BLaER1 (cell line): ENCODE measurements at regions not wholly inside any gene's neighbourhood (a gene's known extent, or its start where the extent isn't known, plus 50 kb on each side); places are given as distances from the start of the nearest gene placed in this dataset.
A peak's percentile ranks its signal among the peaks of the same experiment; 100 is the strongest.

Experiments used
- H3K27ac ChIP-seq: shearing (Covaris generic); formaldehyde crosslinking; 2 replicates; pipeline ENCODE4 v1.8.1; 2022
- H3K27me3 ChIP-seq: shearing (Covaris generic); formaldehyde crosslinking; 2 replicates; pipeline ENCODE4 v1.8.1; 2022
- H3K36me3 ChIP-seq: shearing (Covaris generic); formaldehyde crosslinking; 2 replicates; pipeline ENCODE4 v1.8.1; 2022
- H3K4me1 ChIP-seq: shearing (Covaris generic); formaldehyde crosslinking; 2 replicates; pipeline ENCODE4 v1.8.1; 2022
- H3K4me2 ChIP-seq: shearing (Covaris generic); formaldehyde crosslinking; 2 replicates; pipeline ENCODE4 v1.8.1; 2022
- H3K4me3 ChIP-seq: shearing (Covaris generic); formaldehyde crosslinking; 2 replicates; pipeline ENCODE4 v1.8.1; 2022
- H3K9ac ChIP-seq: shearing (Covaris generic); formaldehyde crosslinking; 2 replicates; pipeline ENCODE4 v1.8.1; 2022
- H3K9me3 ChIP-seq: shearing (Covaris generic); formaldehyde crosslinking; 2 replicates; pipeline ENCODE4 v1.8.1; 2022
- H4K20me1 ChIP-seq: shearing (Covaris generic); formaldehyde crosslinking; 2 replicates; pipeline ENCODE4 v1.8.1; 2022
- Cebpa-rat ChIP-seq: shearing (Covaris generic); IDR thresholded peaks from 2 replicates; pipeline ENCODE4 v1.8.1; 2022

GRCh38 chr15:85312929-85313331 lies 67.5 kb upstream of the AKAP13 start:
- H3K4me2 ChIP-seq = no peak overlapping the region

GRCh38 chr15:85313339-85313738 lies 67.1 kb upstream of the AKAP13 start:
- no peak for TF ChIP-seq Cebpa-rat
- H3K4me2 ChIP-seq = no peak overlapping the region
- H4K20me1 ChIP-seq = no peaks in the 10 kb centered on the region
- H3K9ac ChIP-seq = no peak overlapping the region
- peaks cover 29% of the 10 kb centered on the region for H3K4me1 ChIP-seq
- H3K9me3 ChIP-seq = peaks cover 4% of the 10 kb centered on the region; the same call in 1 of the 2 replicates
- H3K36me3 ChIP-seq = no peaks in the 10 kb centered on the region
- no peaks in the 10 kb centered on the region for H3K27me3 ChIP-seq
- H3K4me3 ChIP-seq = no peak overlapping the region
- no peak overlapping the region for H3K27ac ChIP-seq

More at GRCh38 chr15:85312929-85313331, 67.5 kb upstream of the AKAP13 start:
- H3K27me3 ChIP-seq = no peaks in the 10 kb centered on the region
- H3K9ac ChIP-seq = no peak overlapping the region
- no peaks in the 10 kb centered on the region for H3K36me3 ChIP-seq
- no peak overlapping the region for H3K27ac ChIP-seq
- no peak for TF ChIP-seq Cebpa-rat
- no peak overlapping the region for H3K4me3 ChIP-seq
- H3K9me3 ChIP-seq = peaks cover 4% of the 10 kb centered on the region; the same call in 1 of the 2 replicates
- H3K4me1 ChIP-seq = peaks cover 25% of the 10 kb centered on the region
- no peaks in the 10 kb centered on the region for H4K20me1 ChIP-seq

DNA sequence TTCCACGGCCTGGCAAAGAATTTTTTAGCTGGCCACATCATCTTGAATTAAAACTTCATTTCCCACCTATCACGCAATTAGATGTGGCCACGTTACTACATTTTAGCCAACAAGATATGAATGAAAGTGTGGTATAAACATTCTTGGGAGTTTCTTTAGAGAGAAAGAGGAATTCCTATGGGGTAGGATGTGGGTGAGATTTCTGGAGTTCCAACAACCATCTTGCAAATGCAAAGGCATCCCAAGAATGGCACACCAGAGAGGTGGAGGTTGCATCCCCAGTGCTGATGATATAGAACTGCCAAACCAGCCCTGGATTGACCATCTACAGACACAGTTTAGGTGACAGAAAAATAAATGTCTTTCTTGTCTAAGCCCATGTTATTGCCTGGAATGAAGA lies 66.3 kb upstream of the AKAP13 start:
- Histone ChIP-seq H3K4me2 (no peak overlapping the region), H3K27me3 (no peaks in the 10 kb centered on the region), H3K4me1 (peaks cover 37% of the 10 kb centered on the region), H3K27ac (no peak overlapping the region), H3K4me3 (no peak overlapping the region), H3K9me3 (peaks cover 4% of the 10 kb centered on the region; the same call in 1 of the 2 replicates), H4K20me1 (no peaks in the 10 kb centered on the region), H3K36me3 (no peaks in the 10 kb centered on the region), H3K9ac (no peak overlapping the region)
- TF ChIP-seq Cebpa-rat = no peak

DNA sequence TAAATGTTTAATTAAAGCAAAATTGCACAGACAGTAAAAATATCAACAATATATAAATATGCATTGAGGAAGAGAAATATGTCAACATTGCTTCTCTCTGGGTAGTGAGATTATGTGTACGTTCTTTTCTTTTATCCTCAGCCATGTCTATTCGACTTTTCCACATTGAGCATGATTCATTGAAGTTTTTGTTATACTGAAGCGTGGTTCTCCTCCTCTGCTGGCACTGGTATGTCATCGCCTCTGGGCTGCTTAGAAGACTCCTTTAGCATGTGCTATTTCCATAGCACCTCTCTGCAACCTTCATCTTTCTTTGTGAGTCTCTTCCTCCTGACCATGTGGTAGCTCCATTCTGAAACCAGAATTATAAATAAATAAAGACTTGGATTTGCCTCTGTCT lies 65.8 kb upstream of the AKAP13 start:
- TF ChIP-seq Cebpa-rat = no peak
- Histone ChIP-seq H4K20me1 (no peaks in the 10 kb centered on the region), H3K27ac (no peak overlapping the region), H3K9me3 (peaks cover 4% of the 10 kb centered on the region; the same call in 1 of the 2 replicates), H3K9ac (no peak overlapping the region), H3K27me3 (no peaks in the 10 kb centered on the region), H3K4me1 (peaks cover 40% of the 10 kb centered on the region), H3K4me2 (no peak overlapping the region), H3K4me3 (no peak overlapping the region), H3K36me3 (no peaks in the 10 kb centered on the region)

DNA sequence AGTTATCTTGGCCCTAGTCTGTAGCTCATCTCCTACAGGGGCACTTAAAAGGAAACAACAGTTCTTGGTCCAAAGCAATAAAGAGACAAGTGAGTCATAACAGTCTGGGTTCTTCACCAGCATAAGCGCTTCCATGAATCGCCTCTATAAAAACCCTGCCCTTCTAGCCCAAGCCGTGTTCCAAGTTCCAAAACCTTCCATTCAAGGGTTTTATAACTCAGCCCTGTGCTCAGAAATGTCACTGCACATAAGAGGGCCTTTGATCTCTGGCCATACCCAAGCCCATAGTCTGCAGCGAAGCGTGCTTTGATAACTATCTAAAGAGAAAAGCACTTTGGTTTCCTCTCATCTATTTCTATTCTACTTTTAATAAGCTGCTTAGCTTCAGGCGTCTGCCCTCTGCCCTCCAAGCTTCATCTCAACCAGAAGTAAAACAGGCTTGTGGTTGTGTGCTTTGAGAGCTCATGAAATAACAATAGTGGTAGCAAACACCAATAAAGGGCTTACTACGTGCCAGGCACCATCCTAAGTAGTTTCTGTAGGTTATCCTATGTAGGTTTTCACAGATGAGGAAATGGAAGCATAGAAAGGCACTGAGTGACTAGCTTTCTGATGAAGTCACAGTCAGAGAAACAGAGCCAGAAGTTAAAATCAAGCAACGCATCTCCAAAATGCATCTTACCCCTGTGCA lies 64.0 kb upstream of the AKAP13 start:
- Histone ChIP-seq H3K27me3 (no peaks in the 10 kb centered on the region), H3K36me3 (no peaks in the 10 kb centered on the region), H4K20me1 (no peaks in the 10 kb centered on the region), H3K9me3 (peaks cover 4% of the 10 kb centered on the region; the same call in 1 of the 2 replicates), H3K9ac (no peak overlapping the region), H3K4me2 (peak overlapping the region; percentile 42), H3K27ac (no peak overlapping the region), H3K4me3 (no peak overlapping the region), H3K4me1 (peaks cover 40% of the 10 kb centered on the region)
- TF ChIP-seq Cebpa-rat = no peak

- peaks cover 40% of the 10 kb centered on the region for H3K4me1 ChIP-seq
- no peaks in the 10 kb centered on the region for H3K36me3 ChIP-seq
- no peak overlapping the region for H3K9ac ChIP-seq
- H3K4me3 ChIP-seq = no peak overlapping the region
- TF ChIP-seq Cebpa-rat = no peak
- H3K4me2 ChIP-seq = peak overlapping the region; percentile 68
- H3K9me3 ChIP-seq = no peaks in the 10 kb centered on the region; the same call in 1 of the 2 replicates
- H4K20me1 ChIP-seq = no peaks in the 10 kb centered on the region
- H3K27me3 ChIP-seq = no peaks in the 10 kb centered on the region
- peak overlapping the region; percentile 45; the same call in 1 of the 2 replicates for H3K27ac ChIP-seq
Measured at GRCh38 chr15:85318048-85318731, 62.2 kb upstream of the AKAP13 start.

DNA sequence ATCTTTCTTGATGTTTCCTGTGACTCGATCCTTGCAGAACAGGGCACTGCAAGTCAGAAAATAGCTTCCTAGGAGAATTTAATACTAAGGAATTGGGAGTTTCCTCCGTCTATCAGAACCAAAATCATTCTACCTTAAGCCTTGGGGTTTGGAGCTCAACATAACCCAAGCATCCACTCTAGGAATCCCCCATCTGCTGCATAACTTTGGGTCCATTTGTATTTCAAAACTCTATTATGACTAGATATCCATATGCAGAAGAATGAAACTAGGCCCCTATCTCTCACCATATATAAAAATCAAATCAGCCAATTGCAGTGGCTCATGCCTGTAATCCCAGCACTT lies 61.7 kb upstream of the AKAP13 start:
- H3K4me3 ChIP-seq = no peak overlapping the region
- peaks cover 41% of the 10 kb centered on the region for H3K4me1 ChIP-seq
- no peaks in the 10 kb centered on the region for H3K27me3 ChIP-seq
- no peaks in the 10 kb centered on the region; the same call in 1 of the 2 replicates for H3K9me3 ChIP-seq
- H3K4me2 ChIP-seq = peak overlapping the region; percentile 68
- TF ChIP-seq Cebpa-rat = no peak
- H3K27ac ChIP-seq = peak overlapping the region; percentile 45; the same call in 1 of the 2 replicates
- H3K9ac ChIP-seq = no peak overlapping the region
- H4K20me1 ChIP-seq = no peaks in the 10 kb centered on the region
- no peaks in the 10 kb centered on the region for H3K36me3 ChIP-seq

DNA sequence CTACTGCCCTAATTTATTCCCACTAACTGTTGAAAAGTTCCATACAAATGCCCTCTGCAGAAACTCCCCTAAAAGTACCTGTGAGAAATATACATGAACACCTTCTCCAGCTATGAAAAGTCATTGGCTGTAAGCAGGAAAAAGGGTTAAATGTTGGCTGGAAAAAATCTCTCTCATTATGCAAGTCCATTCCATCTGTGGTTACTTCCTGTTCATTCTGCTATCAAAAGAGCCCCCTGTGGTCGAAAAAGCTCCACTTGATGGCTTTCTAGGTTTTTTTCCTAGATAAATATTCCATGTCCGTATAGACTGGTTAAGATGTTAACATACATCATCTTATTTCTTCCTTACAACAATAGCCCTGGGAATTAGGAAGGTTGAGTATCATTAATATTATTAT lies 56.2 kb upstream of the AKAP13 start:
- Histone ChIP-seq H3K9me3 (no peaks in the 10 kb centered on the region), H4K20me1 (no peaks in the 10 kb centered on the region), H3K36me3 (no peaks in the 10 kb centered on the region), H3K27ac (no peak overlapping the region), H3K9ac (no peak overlapping the region), H3K4me2 (peak overlapping the region; percentile 15; the same call in 1 of the 2 replicates), H3K4me1 (peaks cover 33% of the 10 kb centered on the region), H3K4me3 (no peak overlapping the region), H3K27me3 (no peaks in the 10 kb centered on the region)
- no peak for TF ChIP-seq Cebpa-rat

DNA sequence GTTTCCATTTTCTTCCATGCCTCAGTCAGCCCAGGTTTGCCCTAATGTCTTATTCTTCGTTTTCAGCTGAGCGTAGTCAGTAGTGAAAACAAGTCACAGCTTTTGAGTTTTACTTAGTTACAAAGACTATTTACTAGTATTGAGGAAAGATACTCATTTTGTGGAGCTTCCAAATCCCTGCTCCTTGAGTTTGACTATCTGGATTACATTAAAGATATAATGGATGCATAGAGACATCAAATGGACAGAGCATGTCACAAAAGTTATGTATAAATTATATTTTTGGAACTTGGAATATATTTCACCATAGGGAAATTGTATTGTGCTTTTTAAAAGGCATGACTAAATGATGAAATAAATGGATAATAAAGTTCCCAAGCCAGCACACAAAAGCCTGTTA lies 54.6 kb upstream of the AKAP13 start:
- Histone ChIP-seq H3K27me3 (no peaks in the 10 kb centered on the region), H3K36me3 (no peaks in the 10 kb centered on the region), H3K27ac (no peak overlapping the region), H3K4me1 (peaks cover 42% of the 10 kb centered on the region), H3K4me2 (no peak overlapping the region), H4K20me1 (no peaks in the 10 kb centered on the region), H3K9ac (no peak overlapping the region), H3K9me3 (no peaks in the 10 kb centered on the region), H3K4me3 (no peak overlapping the region)
- no peak for TF ChIP-seq Cebpa-rat

DNA sequence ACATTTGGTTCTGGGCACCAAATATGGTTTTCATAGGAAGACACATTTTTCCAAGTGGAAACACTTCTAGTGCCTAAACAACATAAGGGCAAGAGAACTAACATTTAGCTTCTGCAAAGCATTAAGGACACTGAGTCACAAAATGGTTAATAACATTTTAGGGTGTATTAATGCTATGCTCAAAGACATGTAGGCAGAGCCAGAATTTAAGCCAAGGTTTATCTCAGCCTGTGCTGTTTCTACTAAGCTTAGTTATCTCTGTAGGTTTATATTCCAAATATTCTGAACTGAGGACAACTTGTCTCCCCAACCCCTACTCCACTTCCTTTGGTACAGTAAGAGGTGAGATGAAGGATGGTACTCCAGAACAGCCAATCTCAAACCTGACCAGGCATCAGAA lies 54.1 kb upstream of the AKAP13 start:
- Histone ChIP-seq H3K27me3 (no peaks in the 10 kb centered on the region), H4K20me1 (no peaks in the 10 kb centered on the region), H3K27ac (no peak overlapping the region), H3K9me3 (no peaks in the 10 kb centered on the region), H3K9ac (no peak overlapping the region), H3K4me1 (peaks cover 47% of the 10 kb centered on the region), H3K4me2 (no peak overlapping the region), H3K4me3 (no peak overlapping the region), H3K36me3 (no peaks in the 10 kb centered on the region)
- no peak for TF ChIP-seq Cebpa-rat
